Ishikawa (cell line): ENCODE measurements at regions not wholly inside any gene's neighbourhood (a gene's known extent, or its start where the extent isn't known, plus 50 kb on each side); places are given as distances from the start of the nearest gene placed in this dataset.

Experiments used
- YY1 ChIP-seq: IDR thresholded peaks from 2 replicates; pipeline ENCODE4 v1.6.1; 2012; ENCODE audit warnings: low read depth
- TF ChIP-seq, protein P1 (sequence below): IDR thresholded peaks from 2 replicates; pipeline ENCODE4 v1.6.1; 2012

DNA sequence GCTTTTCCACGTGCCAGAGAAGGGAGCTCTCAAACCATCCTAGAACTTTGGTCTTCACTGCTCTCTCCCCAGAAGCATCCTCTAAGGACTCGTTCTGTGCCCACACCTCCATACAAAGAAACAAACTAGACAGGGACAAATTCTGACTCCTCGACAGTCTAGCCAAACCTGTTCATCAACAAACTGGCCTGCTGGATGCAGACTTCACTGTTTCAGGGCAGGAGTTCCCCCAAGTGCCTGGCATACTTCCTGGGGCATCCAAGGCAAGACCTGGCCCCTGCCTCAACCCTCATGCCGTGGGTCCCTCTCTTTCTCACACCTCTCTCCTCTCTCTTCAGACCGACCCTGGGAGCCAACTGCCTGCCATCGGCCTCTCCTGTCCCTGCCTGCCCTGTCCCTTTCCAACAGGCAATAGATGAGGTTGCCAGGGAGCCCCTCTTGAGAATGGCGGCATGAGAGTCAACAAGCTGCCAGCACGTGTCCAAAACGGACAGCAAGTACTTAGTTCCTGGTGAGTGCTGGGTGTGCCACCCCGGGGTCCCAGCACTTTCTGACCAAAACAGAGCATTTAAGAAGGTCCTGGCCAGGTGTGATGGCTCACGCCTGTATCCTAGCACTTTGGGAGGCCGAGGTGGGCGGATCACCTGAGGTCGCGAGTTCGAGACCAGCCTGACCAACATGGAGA is 79.1 kb upstream of the HES1 start:
- TF ChIP-seq YY1 = no peak
- TF ChIP-seq, protein P1, sequence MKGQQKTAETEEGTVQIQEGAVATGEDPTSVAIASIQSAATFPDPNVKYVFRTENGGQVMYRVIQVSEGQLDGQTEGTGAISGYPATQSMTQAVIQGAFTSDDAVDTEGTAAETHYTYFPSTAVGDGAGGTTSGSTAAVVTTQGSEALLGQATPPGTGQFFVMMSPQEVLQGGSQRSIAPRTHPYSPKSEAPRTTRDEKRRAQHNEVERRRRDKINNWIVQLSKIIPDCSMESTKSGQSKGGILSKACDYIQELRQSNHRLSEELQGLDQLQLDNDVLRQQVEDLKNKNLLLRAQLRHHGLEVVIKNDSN = no peak
